SK-N-MC (cell line): ENCODE measurements at regions not wholly inside any gene's neighbourhood (a gene's known extent, or its start where the extent isn't known, plus 50 kb on each side); places are given as distances from the start of the nearest gene placed in this dataset.

Experiments
- DNase-seq: peaks from one replicate; pipeline ENCODE4 v3.0.0-alpha.2; 2011; ENCODE audit warnings: low read depth, low spot score
- H3K27ac ChIP-seq: fragments of 200-600 bp; sonication (generic); 2 replicates; pipeline ENCODE4 v1.5.1; 2016; ENCODE audit warnings: mixed run types
- H3K36me3 ChIP-seq: fragments of 200-600 bp; sonication (generic); 2 replicates; pipeline ENCODE4 v1.6.1; 2017; ENCODE audit warnings: antibody characterized with exemption, low read length, mixed read lengths; ENCODE audit not compliant: insufficient read depth
- H3K4me3 ChIP-seq: fragments of 200-600 bp; sonication (generic); 2 replicates; pipeline ENCODE4 v1.5.1; 2016
- H3K9ac ChIP-seq: fragments of 200-600 bp; sonication (generic); 2 replicates; pipeline ENCODE4 v1.8.0; 2017; ENCODE audit warnings: mixed run types, mixed read lengths; ENCODE audit not compliant: insufficient read length
- H3K9me3 ChIP-seq: fragments of 200-600 bp; sonication (generic); 2 replicates; pipeline ENCODE4 v1.6.1; 2017; ENCODE audit warnings: low read depth, mild to moderate bottlenecking, antibody characterized with exemption, low read length, moderate library complexity, mixed read lengths
- EZH2 ChIP-seq: fragments of 200-600 bp; sonication (generic); IDR thresholded peaks from one replicate; pipeline ENCODE4 v1.6.1; 2017; ENCODE audit warnings: antibody characterized with exemption
- FOXP2 ChIP-seq: optimal IDR thresholded peaks from 2 replicates; pipeline ENCODE3; 2011; ENCODE audit warnings: mild to moderate bottlenecking, moderate library complexity; ENCODE audit not compliant: insufficient read depth; ENCODE audit errors: extremely low read length, control extremely low read depth
- POLR2AphosphoS5 ChIP-seq: IDR thresholded peaks from 2 replicates; pipeline ENCODE4 v1.6.1; 2012; ENCODE audit warnings: mild to moderate bottlenecking, low read depth, low read length, borderline replicate concordance

- TF ChIP-seq POLR2AphosphoS5 (no peak), FOXP2 (no peak), EZH2 (no peak)
- no peak for DNase-seq
- Histone ChIP-seq H3K9me3 (no peaks in the 10 kb centered on the region), H3K4me3 (no peak overlapping the region), H3K9ac (no peak overlapping the region), H3K36me3 (no peaks in the 10 kb centered on the region), H3K27ac (no peak overlapping the region)
Observed at GRCh38 chr3:154745929-154746328, 315.9 kb upstream of the GPR149 start.

GRCh38 chr3:154745122-154745521, 315.1 kb upstream of the GPR149 start:
- TF ChIP-seq POLR2AphosphoS5 (no peak), EZH2 (no peak), FOXP2 (no peak)
- DNase-seq = no peak
- Histone ChIP-seq H3K9me3 (no peaks in the 10 kb centered on the region), H3K4me3 (no peak overlapping the region), H3K9ac (no peak overlapping the region), H3K36me3 (no peaks in the 10 kb centered on the region), H3K27ac (no peak overlapping the region)

- no peak overlapping the region for H3K27ac ChIP-seq
- no peak overlapping the region for H3K4me3 ChIP-seq
- TF ChIP-seq POLR2AphosphoS5 (no peak), EZH2 (no peak)
- no peaks in the 10 kb centered on the region for H3K36me3 ChIP-seq
- DNase-seq = no peak
- H3K9ac ChIP-seq = no peak overlapping the region
- H3K9me3 ChIP-seq = no peaks in the 10 kb centered on the region
Observed at GRCh38 chr3:154743418-154743817, 313.4 kb upstream of the GPR149 start.

GRCh38 chr3:154734468-154734867, 304.5 kb upstream of the GPR149 start:
- Histone ChIP-seq H3K27ac (no peak overlapping the region), H3K4me3 (no peak overlapping the region), H3K9me3 (no peaks in the 10 kb centered on the region), H3K9ac (no peak overlapping the region), H3K36me3 (no peaks in the 10 kb centered on the region)
- TF ChIP-seq FOXP2 (no peak), POLR2AphosphoS5 (no peak), EZH2 (no peak)
- DNase-seq = no peak

- no peak for TF ChIP-seq FOXP2
- TF ChIP-seq POLR2AphosphoS5 = no peak
- no peak for TF ChIP-seq EZH2
- Histone ChIP-seq H3K27ac (no peak overlapping the region), H3K4me3 (no peak overlapping the region), H3K36me3 (no peaks in the 10 kb centered on the region), H3K9ac (no peak overlapping the region), H3K9me3 (no peaks in the 10 kb centered on the region)
- no peak for DNase-seq
Observed at GRCh38 chr3:154730186-154730585, 300.2 kb upstream of the GPR149 start.

- DNase-seq = no peak
- TF ChIP-seq EZH2 (no peak), FOXP2 (no peak), POLR2AphosphoS5 (no peak)
- Histone ChIP-seq H3K27ac (no peak overlapping the region), H3K36me3 (no peaks in the 10 kb centered on the region), H3K4me3 (no peak overlapping the region), H3K9me3 (no peaks in the 10 kb centered on the region), H3K9ac (no peak overlapping the region)
Observed at GRCh38 chr3:154729741-154730140, 299.8 kb upstream of the GPR149 start.

GRCh38 chr3:154728285-154728684, 298.3 kb upstream of the GPR149 start:
- Histone ChIP-seq H3K36me3 (no peaks in the 10 kb centered on the region), H3K9ac (no peak overlapping the region), H3K27ac (no peak overlapping the region), H3K9me3 (no peaks in the 10 kb centered on the region), H3K4me3 (no peak overlapping the region)
- TF ChIP-seq FOXP2 = no peak
- no peak for TF ChIP-seq POLR2AphosphoS5
- no peak for TF ChIP-seq EZH2
- no peak for DNase-seq

- DNase-seq = no peak
- no peaks in the 10 kb centered on the region for H3K9me3 ChIP-seq
- no peak overlapping the region for H3K9ac ChIP-seq
- H3K36me3 ChIP-seq = no peaks in the 10 kb centered on the region
- TF ChIP-seq POLR2AphosphoS5 = no peak
- TF ChIP-seq EZH2 = no peak
- no peak for TF ChIP-seq FOXP2
- no peak overlapping the region for H3K4me3 ChIP-seq
- H3K27ac ChIP-seq = no peak overlapping the region
Observed at GRCh38 chr3:154720921-154721320, 290.9 kb upstream of the GPR149 start.

- TF ChIP-seq EZH2 = no peak
- TF ChIP-seq FOXP2 = no peak
- TF ChIP-seq POLR2AphosphoS5 = no peak
- no peaks in the 10 kb centered on the region for H3K9me3 ChIP-seq
- H3K36me3 ChIP-seq = no peaks in the 10 kb centered on the region
- H3K9ac ChIP-seq = no peak overlapping the region
- no peak overlapping the region for H3K27ac ChIP-seq
- no peak overlapping the region for H3K4me3 ChIP-seq
- no peak for DNase-seq
Observed at GRCh38 chr3:154718053-154718452, 288.1 kb upstream of the GPR149 start.
